Vagina (tissue), 2 donors: ENCODE measurements at regions not wholly inside any gene's neighbourhood (a gene's known extent, or its start where the extent isn't known, plus 50 kb on each side); places are given as distances from the start of the nearest gene placed in this dataset.

Source experiments
- DNase-seq, 2 donors: peaks; one replicate each; pipeline ENCODE4 v3.0.0-alpha.2; 2017; ENCODE audit errors: extremely low spot score in 2 of 2
- H3K27ac ChIP-seq: fragments of 200-600 bp; sonication (generic); one replicate; pipeline ENCODE4 v1.5.1; 2019
- H3K27me3 ChIP-seq: fragments of 200-600 bp; sonication (generic); one replicate; pipeline ENCODE4 v1.5.1; 2019
- H3K36me3 ChIP-seq, 2 donors: fragments of 200-600 bp; sonication (generic); one replicate each; pipeline ENCODE4 v1.5.1; 2017 to 2019
- H3K4me1 ChIP-seq: fragments of 200-600 bp; sonication (generic); one replicate; pipeline ENCODE4 v1.5.1; 2019
- H3K4me3 ChIP-seq, 2 donors: fragments of 200-600 bp; sonication (generic); 1 replicate in 1 of 2; 2 replicates in 1 of 2; pipeline ENCODE4 v1.5.1; 2016 to 2019
- H3K9me3 ChIP-seq: fragments of 200-600 bp; sonication (generic); one replicate; pipeline ENCODE4 v1.5.1; 2019
- CTCF ChIP-seq, 3 experiments: fragments of 450-650 bp in 2 of 3; fragments of 200-600 bp in 1 of 3; sonication (generic) in 1 of 3; IDR thresholded peaks; one replicate each; pipeline ENCODE4 v1.5.1; 2017 to 2019; ENCODE audit warnings: antibody characterized with exemption in 3 of 3, mild to moderate bottlenecking in 2 of 3, moderate library complexity in 2 of 3
- POLR2A ChIP-seq, 2 donors: fragments of 450-650 bp; IDR thresholded peaks; one replicate each; pipeline ENCODE4 v1.6.1; 2017; ENCODE audit warnings: antibody characterized with exemption in 2 of 2, mild to moderate bottlenecking in 2 of 2, moderate library complexity in 2 of 2
- POLR2AphosphoS5 ChIP-seq, 2 donors: sonication (generic); formaldehyde crosslinking; IDR thresholded peaks; one replicate each; pipeline ENCODE4 v1.9.0; 2017; ENCODE audit warnings: antibody characterized with exemption in 2 of 2, mild to moderate bottlenecking in 2 of 2, low read depth in 1 of 2; ENCODE audit not compliant: insufficient read depth in 1 of 2
- intact Hi-C: fragments of 100-400 bp; cut with DNase I; formaldehyde crosslinking; loops from one replicate; pipeline ENCODE4 v1.15.1; 2023

GRCh38 chr4:31391976-31392375, 671.8 kb downstream of the PCDH7 start:
- H3K4me1 ChIP-seq = no peaks in the 10 kb centered on the region
- intact Hi-C loops = no loop called here
- no peak for DNase-seq
- TF ChIP-seq POLR2A (IDR thresholded peaks at IDR 0.05) (no peak), CTCF (IDR thresholded peaks at IDR 0.05) (no peak), POLR2AphosphoS5 (IDR thresholded peaks at IDR 0.05; ENCODE audit: insufficient read depth in 1 of 2, low read depth in 1 of 2) (no peak)
- no peaks in the 10 kb centered on the region for H3K36me3 ChIP-seq
- H3K27me3 ChIP-seq = no peaks in the 10 kb centered on the region
- no peak overlapping the region for H3K27ac ChIP-seq
- no peak overlapping the region for H3K4me3 ChIP-seq
- H3K9me3 ChIP-seq = no peaks in the 10 kb centered on the region

GRCh38 chr4:31392923-31393322, 672.8 kb downstream of the PCDH7 start:
- no peaks in the 10 kb centered on the region for H3K27me3 ChIP-seq
- no peak for DNase-seq
- no peaks in the 10 kb centered on the region for H3K9me3 ChIP-seq
- H3K4me3 ChIP-seq = no peak overlapping the region
- intact Hi-C loops = no loop called here
- H3K36me3 ChIP-seq = no peaks in the 10 kb centered on the region
- H3K4me1 ChIP-seq = no peaks in the 10 kb centered on the region
- no peak for TF ChIP-seq POLR2A (IDR thresholded peaks at IDR 0.05)
- no peak for TF ChIP-seq POLR2AphosphoS5 (IDR thresholded peaks at IDR 0.05; ENCODE audit: insufficient read depth in 1 of 2, low read depth in 1 of 2)
- TF ChIP-seq CTCF (IDR thresholded peaks at IDR 0.05) = no peak
- H3K27ac ChIP-seq = no peak overlapping the region

GRCh38 chr4:31408121-31408520, 688.0 kb downstream of the PCDH7 start:
- no peaks in the 10 kb centered on the region for H3K9me3 ChIP-seq
- DNase-seq = no peak
- intact Hi-C loops = no loop called here

GRCh38 chr4:31411565-31411964, 691.4 kb downstream of the PCDH7 start:
- no peaks in the 10 kb centered on the region for H3K36me3 ChIP-seq
- no peaks in the 10 kb centered on the region for H3K9me3 ChIP-seq
- H3K27ac ChIP-seq = no peak overlapping the region
- DNase-seq = no peak
- no peak overlapping the region for H3K4me3 ChIP-seq
- H3K27me3 ChIP-seq = no peaks in the 10 kb centered on the region
- intact Hi-C loops = loop anchor here (5.0 kb wide), 1 partner anchor 681 kb away; no protein-coding TSS in a partner anchor
- H3K4me1 ChIP-seq = no peaks in the 10 kb centered on the region
- TF ChIP-seq POLR2A (IDR thresholded peaks at IDR 0.05) (no peak), POLR2AphosphoS5 (IDR thresholded peaks at IDR 0.05; ENCODE audit: insufficient read depth in 1 of 2, low read depth in 1 of 2) (no peak), CTCF (IDR thresholded peaks at IDR 0.05) (no peak)

More at GRCh38 chr4:31408121-31408520, 688.0 kb downstream of the PCDH7 start:
- Histone ChIP-seq H3K4me3 (no peak overlapping the region), H3K27me3 (no peaks in the 10 kb centered on the region), H3K36me3 (no peaks in the 10 kb centered on the region), H3K4me1 (no peaks in the 10 kb centered on the region), H3K27ac (no peak overlapping the region)
- no peak for TF ChIP-seq POLR2AphosphoS5 (IDR thresholded peaks at IDR 0.05; ENCODE audit: insufficient read depth in 1 of 2, low read depth in 1 of 2)
- TF ChIP-seq CTCF (IDR thresholded peaks at IDR 0.05) = no peak
- TF ChIP-seq POLR2A (IDR thresholded peaks at IDR 0.05) = no peak

- H3K4me3 ChIP-seq = no peak overlapping the region
- H3K36me3 ChIP-seq = no peaks in the 10 kb centered on the region
- DNase-seq = no peak
- no peaks in the 10 kb centered on the region for H3K4me1 ChIP-seq
- no peak overlapping the region for H3K27ac ChIP-seq
- intact Hi-C loops = no loop called here
- no peaks in the 10 kb centered on the region for H3K27me3 ChIP-seq
- TF ChIP-seq POLR2A (IDR thresholded peaks at IDR 0.05) (no peak), CTCF (IDR thresholded peaks at IDR 0.05) (no peak), POLR2AphosphoS5 (IDR thresholded peaks at IDR 0.05; ENCODE audit: insufficient read depth in 1 of 2, low read depth in 1 of 2) (no peak)
- H3K9me3 ChIP-seq = no peaks in the 10 kb centered on the region
Observed at GRCh38 chr4:31415629-31416028, 695.5 kb downstream of the PCDH7 start.
